Prostate gland (tissue), 2 donors: ENCODE measurements at regions not wholly inside any gene's neighbourhood (a gene's known extent, or its start where the extent isn't known, plus 50 kb on each side); places are given as distances from the start of the nearest gene placed in this dataset.

ENCODE experiments used
- POLR2AphosphoS5 ChIP-seq: sonication (generic); formaldehyde crosslinking; IDR thresholded peaks from one replicate; pipeline ENCODE4 v1.6.1; 2017; ENCODE audit warnings: antibody characterized with exemption
- TF ChIP-seq, protein P1 (sequence below), 4 experiments: fragments of 200-600 bp in 2 of 4; fragments of 450-650 bp in 2 of 4; sonication (generic) in 2 of 4; IDR thresholded peaks; 1 replicate in 3 of 4; 2 replicates in 1 of 4; pipeline ENCODE4 v1.5.1; 2016 to 2019; ENCODE audit warnings: antibody characterized with exemption in 4 of 4, mild to moderate bottlenecking in 2 of 4, moderate library complexity in 2 of 4

DNA sequence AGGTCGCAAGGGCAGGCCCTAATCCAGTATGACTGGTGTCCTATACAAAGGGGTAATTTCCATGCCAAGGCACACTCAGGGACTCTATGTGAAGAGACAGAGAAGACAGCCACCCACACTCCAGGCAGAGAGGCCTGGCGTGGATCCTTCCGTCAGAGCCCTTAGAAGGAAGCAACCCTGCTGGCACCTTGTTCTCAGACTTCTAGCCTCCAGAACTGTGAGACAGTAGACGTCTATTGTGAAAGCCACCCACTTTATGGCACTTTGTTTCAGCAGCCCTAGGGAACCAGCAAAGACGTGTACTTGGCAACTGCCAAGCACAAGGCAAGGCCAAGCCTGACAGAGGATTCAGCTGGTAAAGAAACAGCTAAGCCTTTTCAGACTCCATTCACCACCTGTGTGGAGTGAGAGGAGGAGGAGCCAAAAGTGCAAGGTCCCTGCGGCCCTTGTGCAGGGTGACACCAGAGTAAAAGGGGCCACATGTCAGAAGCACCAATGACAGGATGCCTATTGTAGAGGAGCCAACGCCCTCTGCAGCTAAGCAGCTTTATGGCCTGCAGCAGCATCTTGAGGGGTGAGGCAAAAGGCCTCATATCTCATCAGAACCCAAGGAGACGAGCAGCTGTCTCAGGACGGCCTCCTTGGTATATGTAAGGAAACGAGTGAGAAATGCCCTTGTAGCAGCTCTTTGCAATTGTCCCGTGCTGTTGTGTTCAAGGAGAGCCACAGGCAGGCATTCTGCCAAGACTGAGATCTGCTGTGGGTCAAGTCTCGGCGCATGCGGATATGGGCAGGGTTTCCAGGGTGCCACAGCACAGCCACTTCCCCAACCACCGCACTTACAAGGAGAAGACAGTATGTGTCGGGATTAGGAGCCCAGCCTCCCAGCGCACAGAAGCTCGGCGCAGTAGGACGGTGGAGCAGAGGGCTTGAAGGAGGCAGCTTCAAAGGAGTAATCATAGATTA, 121.5 kb upstream of the LIPC start:
- TF ChIP-seq, protein P1, sequence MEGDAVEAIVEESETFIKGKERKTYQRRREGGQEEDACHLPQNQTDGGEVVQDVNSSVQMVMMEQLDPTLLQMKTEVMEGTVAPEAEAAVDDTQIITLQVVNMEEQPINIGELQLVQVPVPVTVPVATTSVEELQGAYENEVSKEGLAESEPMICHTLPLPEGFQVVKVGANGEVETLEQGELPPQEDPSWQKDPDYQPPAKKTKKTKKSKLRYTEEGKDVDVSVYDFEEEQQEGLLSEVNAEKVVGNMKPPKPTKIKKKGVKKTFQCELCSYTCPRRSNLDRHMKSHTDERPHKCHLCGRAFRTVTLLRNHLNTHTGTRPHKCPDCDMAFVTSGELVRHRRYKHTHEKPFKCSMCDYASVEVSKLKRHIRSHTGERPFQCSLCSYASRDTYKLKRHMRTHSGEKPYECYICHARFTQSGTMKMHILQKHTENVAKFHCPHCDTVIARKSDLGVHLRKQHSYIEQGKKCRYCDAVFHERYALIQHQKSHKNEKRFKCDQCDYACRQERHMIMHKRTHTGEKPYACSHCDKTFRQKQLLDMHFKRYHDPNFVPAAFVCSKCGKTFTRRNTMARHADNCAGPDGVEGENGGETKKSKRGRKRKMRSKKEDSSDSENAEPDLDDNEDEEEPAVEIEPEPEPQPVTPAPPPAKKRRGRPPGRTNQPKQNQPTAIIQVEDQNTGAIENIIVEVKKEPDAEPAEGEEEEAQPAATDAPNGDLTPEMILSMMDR (IDR thresholded peaks at IDR 0.05) = no peak
- TF ChIP-seq POLR2AphosphoS5 = no peak
